Heart left ventricle (tissue), 13 donors: ENCODE measurements at regions not wholly inside any gene's neighbourhood (a gene's known extent, or its start where the extent isn't known, plus 50 kb on each side); places are given as distances from the start of the nearest gene placed in this dataset.

ENCODE experiments used
- CTCF ChIP-seq, 12 donors: fragments of 200-600 bp; sonication (generic) in 4 of 12; IDR thresholded peaks; one replicate each; pipeline versions ENCODE4 v1.5.0 to v1.8.0; 2018 to 2022; ENCODE audit warnings: antibody characterized with exemption in 12 of 12, mild to moderate bottlenecking in 5 of 12
- POLR2A ChIP-seq, 2 donors: fragments of 450-650 bp; IDR thresholded peaks; one replicate each; pipeline ENCODE4 v1.6.1; 2017; ENCODE audit warnings: antibody characterized with exemption in 2 of 2, mild to moderate bottlenecking in 2 of 2, moderate library complexity in 2 of 2
- donor health status: ischemic (EF 13 %, LVEDD 7.1; RV severe dilation, severe dysfunction).
- donor health status: DM: no; HTN: yes; CAD: no.
- donor health status: DM: no; HTN: no; CAD: no.
- donor health status: ischemic (EF 25% LVEDD 6.9; RV normal size, moderate dysfunction).
- donor health status: ischemic (EF 25% LVEDD 5.7; RV mildly dilated, moderate dysfunction).
- donor health status: ischemic (EF 35%, LVEDD 5.7; RV mildly dilated, moderate dysfunction).
- donor health status: nonischemic (EF 11% LVEDD 7.7; RV severe dilation, severe dysfunction).
- donor health status: DM: yes; HTN: yes; CAD: no.
- donor health status: PGD.
- donor health status: ischemic (EF 29% LVEDD 5.4; RV normal size, mild dysfunction).
- donor health status: nonischemic (EF 23%, LVEDD 6.1; RV moderate dilation, normal function).

- TF ChIP-seq CTCF (IDR thresholded peaks at IDR 0.05): no peak
- TF ChIP-seq POLR2A (IDR thresholded peaks at IDR 0.05): no peak
Observed at GRCh38 chr16:17696616-17697015, 225.9 kb upstream of the XYLT1 start.
